CD8-positive, alpha-beta memory T cell (primary cell): ENCODE measurements at regions not wholly inside any gene's neighbourhood (a gene's known extent, or its start where the extent isn't known, plus 50 kb on each side); places are given as distances from the start of the nearest gene placed in this dataset.
"Not testable (repeated sequence)": the region's sequence is repeated elsewhere in the genome, so short reads cannot be mapped to it uniquely, and the experiment has no call there.

Experiments used
- CTCF ChIA-PET: fragments of 350-600 bp; sonication (Branson Sonifier 250); formaldehyde crosslinking; loops from one replicate; lab custom pipeline; 2021; ENCODE audit warnings: antibody characterized with exemption; lab: Charles Lee
- POLR2A ChIA-PET: fragments of 350-600 bp; sonication (Branson Sonifier 250); formaldehyde crosslinking; loops from one replicate; lab custom pipeline; 2021; ENCODE audit warnings: antibody characterized with exemption; lab: Charles Lee
- DNase-seq, 5 donors: peaks; one replicate each; pipeline versions ENCODE4 v3.0.0 to v3.0.0-alpha.2; 2020 to 2022; ENCODE audit warnings: mixed read lengths in 1 of 5
- H3K27ac ChIP-seq: one replicate; pipeline ENCODE4 v1.7.0; 2013; ENCODE audit warnings: low read depth, mild to moderate bottlenecking, low read length, moderate library complexity
- H3K27me3 ChIP-seq: 2 replicates; pipeline ENCODE4 v1.7.0; 2013; ENCODE audit warnings: low read length, mild to moderate bottlenecking; ENCODE audit not compliant: insufficient read depth, poor library complexity, severe bottlenecking
- H3K36me3 ChIP-seq: 2 replicates; pipeline ENCODE4 v1.7.0; 2013; ENCODE audit warnings: mild to moderate bottlenecking, low read length, moderate library complexity; ENCODE audit not compliant: insufficient read depth
- H3K4me1 ChIP-seq: 2 replicates; pipeline ENCODE4 v1.7.0; 2013; ENCODE audit warnings: mild to moderate bottlenecking, low read length, moderate library complexity; ENCODE audit not compliant: insufficient read depth
- H3K4me3 ChIP-seq: 2 replicates; pipeline ENCODE4 v1.7.0; 2013; ENCODE audit warnings: mild to moderate bottlenecking, low read length
- H3K9me3 ChIP-seq: 2 replicates; pipeline ENCODE4 v1.7.0; 2013; ENCODE audit warnings: mild to moderate bottlenecking, low read length
- H3K27ac Mint-ChIP-seq, 8 donors: one replicate each; pipeline ENCODE4 v1.8.0; 2020 to 2021; ENCODE audit warnings: mixed read lengths in 8 of 8, mild to moderate bottlenecking in 6 of 8, inconsistent platforms in 3 of 8, moderate library complexity in 3 of 8
- H3K27me3 Mint-ChIP-seq, 2 donors: one replicate each; pipeline ENCODE4 v1.8.0; 2020 to 2021; ENCODE audit warnings: mixed read lengths in 2 of 2, mild to moderate bottlenecking in 1 of 2, moderate library complexity in 1 of 2
- H3K36me3 Mint-ChIP-seq, 3 donors: one replicate each; pipeline ENCODE4 v1.8.0; 2020 to 2021; ENCODE audit warnings: mixed read lengths in 3 of 3, inconsistent platforms in 1 of 3, mild to moderate bottlenecking in 1 of 3
- H3K4me1 Mint-ChIP-seq, 3 donors: one replicate each; pipeline ENCODE4 v1.8.0; 2020 to 2021; ENCODE audit warnings: mixed read lengths in 3 of 3, inconsistent platforms in 1 of 3, mild to moderate bottlenecking in 1 of 3
- H3K4me3 Mint-ChIP-seq, 7 donors: one replicate each; pipeline ENCODE4 v1.8.0; 2020 to 2021; ENCODE audit warnings: mixed read lengths in 7 of 7, mild to moderate bottlenecking in 6 of 7, moderate library complexity in 4 of 7, inconsistent platforms in 2 of 7
- H3K9me3 Mint-ChIP-seq, 5 donors: one replicate each; pipeline ENCODE4 v1.8.0; 2020 to 2022; ENCODE audit warnings: mixed read lengths in 5 of 5, mild to moderate bottlenecking in 3 of 5, moderate library complexity in 2 of 5, inconsistent platforms in 1 of 5

GRCh38 chr5:115452083-115452482 is 92.5 kb downstream of the FEM1C start:
- no peaks in the 10 kb centered on the region for H3K4me1 Mint-ChIP-seq
- Histone ChIP-seq H3K36me3 (no peaks in the 10 kb centered on the region), H3K4me3 (no peak overlapping the region), H3K27ac (no peak overlapping the region), H3K9me3 (no peaks in the 10 kb centered on the region), H3K4me1 (no peaks in the 10 kb centered on the region), H3K27me3 (no peaks in the 10 kb centered on the region)
- peaks cover 0 to 3% (median 0%) of the 10 kb centered on the region in 5 donors for H3K9me3 Mint-ChIP-seq
- no peaks in the 10 kb centered on the region for H3K36me3 Mint-ChIP-seq
- ChIA-PET POLR2A (no interaction called here), CTCF (no interaction called here)
- peak overlapping the region in 1 of 8 donors; percentile 28 for H3K27ac Mint-ChIP-seq
- no peak for DNase-seq
- no peak overlapping the region for H3K4me3 Mint-ChIP-seq
- H3K27me3 Mint-ChIP-seq, result peaks cover 6 to 10% of the 10 kb centered on the region in 2 donors

- Mint-ChIP-seq H3K27ac (no peak overlapping the region), H3K4me3 (no peak overlapping the region)
- CTCF ChIA-PET, result no interaction called here
Measured at GRCh38 chr5:115450741-115451140, 93.8 kb downstream of the FEM1C start.

GRCh38 chr5:115448630-115449029 is 95.9 kb downstream of the FEM1C start:
- CTCF ChIA-PET, H3K9me3 ChIP-seq, H3K36me3 ChIP-seq, H3K4me1 Mint-ChIP-seq, DNase-seq, H3K36me3 Mint-ChIP-seq, H3K4me3 Mint-ChIP-seq, H3K27me3 ChIP-seq, H3K27ac ChIP-seq, H3K4me1 ChIP-seq, POLR2A ChIA-PET, H3K27me3 Mint-ChIP-seq, H3K27ac Mint-ChIP-seq, H3K4me3 ChIP-seq, H3K9me3 Mint-ChIP-seq: not testable (repeated sequence)

More at GRCh38 chr5:115450741-115451140, 93.8 kb downstream of the FEM1C start:
- no peaks in the 10 kb centered on the region for H3K36me3 ChIP-seq
- no peak overlapping the region for H3K27ac ChIP-seq
- Mint-ChIP-seq H3K9me3 (peaks cover 0 to 7% (median 2%) of the 10 kb centered on the region in 5 donors), H3K36me3 (no peaks in the 10 kb centered on the region), H3K4me1 (no peaks in the 10 kb centered on the region), H3K27me3 (peaks cover 0 to 6% of the 10 kb centered on the region in 2 donors)
- POLR2A ChIA-PET, result no interaction called here
- DNase-seq, result no peak
- no peaks in the 10 kb centered on the region for H3K4me1 ChIP-seq
- no peak overlapping the region for H3K4me3 ChIP-seq
- H3K27me3 ChIP-seq, result no peaks in the 10 kb centered on the region
- no peaks in the 10 kb centered on the region for H3K9me3 ChIP-seq

- CTCF ChIA-PET, result no interaction called here
- H3K9me3 ChIP-seq, result no peaks in the 10 kb centered on the region
- POLR2A ChIA-PET, result no interaction called here
- no peak overlapping the region for H3K4me3 ChIP-seq
- no peaks in the 10 kb centered on the region for H3K4me1 ChIP-seq
- H3K27me3 ChIP-seq, result no peaks in the 10 kb centered on the region
- no peak overlapping the region for H3K4me3 Mint-ChIP-seq
- DNase-seq, result no peak
- no peak overlapping the region for H3K27ac Mint-ChIP-seq
- no peak overlapping the region for H3K27ac ChIP-seq
- peaks cover 0 to 10% (median 0%) of the 10 kb centered on the region in 3 donors for H3K36me3 Mint-ChIP-seq
- peaks cover 19 to 36% (median 23%) of the 10 kb centered on the region in 5 donors for H3K9me3 Mint-ChIP-seq
- no peaks in the 10 kb centered on the region for H3K36me3 ChIP-seq
- H3K27me3 Mint-ChIP-seq, result peaks cover 28 to 40% of the 10 kb centered on the region in 2 donors
- no peaks in the 10 kb centered on the region for H3K4me1 Mint-ChIP-seq
Measured at GRCh38 chr5:115440782-115441451, 103.7 kb downstream of the FEM1C start.

- POLR2A ChIA-PET, result no interaction called here
- Mint-ChIP-seq H3K9me3 (peaks cover 19 to 36% (median 22%) of the 10 kb centered on the region in 5 donors), H3K4me3 (no peak overlapping the region), H3K27me3 (peaks cover 28 to 38% of the 10 kb centered on the region in 2 donors), H3K27ac (no peak overlapping the region), H3K36me3 (peaks cover 0 to 10% (median 0%) of the 10 kb centered on the region in 3 donors), H3K4me1 (no peaks in the 10 kb centered on the region)
- Histone ChIP-seq H3K27me3 (no peaks in the 10 kb centered on the region), H3K4me3 (no peak overlapping the region), H3K27ac (no peak overlapping the region), H3K9me3 (no peaks in the 10 kb centered on the region), H3K36me3 (no peaks in the 10 kb centered on the region), H3K4me1 (no peaks in the 10 kb centered on the region)
- no peak for DNase-seq
- CTCF ChIA-PET, result no interaction called here
Measured at GRCh38 chr5:115439639-115440038, 104.9 kb downstream of the FEM1C start.

- CTCF ChIA-PET, result no interaction called here
- peaks cover 0 to 10% (median 0%) of the 10 kb centered on the region in 3 donors for H3K36me3 Mint-ChIP-seq
- H3K4me1 Mint-ChIP-seq, result no peaks in the 10 kb centered on the region
- peaks cover 19 to 36% (median 22%) of the 10 kb centered on the region in 5 donors for H3K9me3 Mint-ChIP-seq
- H3K36me3 ChIP-seq, result no peaks in the 10 kb centered on the region
- peaks cover 26 to 36% of the 10 kb centered on the region in 2 donors for H3K27me3 Mint-ChIP-seq
- H3K27ac ChIP-seq, result no peak overlapping the region
- H3K9me3 ChIP-seq, result no peaks in the 10 kb centered on the region
- POLR2A ChIA-PET, result no interaction called here
- H3K27me3 ChIP-seq, result no peaks in the 10 kb centered on the region
- H3K4me3 ChIP-seq, result no peak overlapping the region
- no peaks in the 10 kb centered on the region for H3K4me1 ChIP-seq
- H3K27ac Mint-ChIP-seq, result no peak overlapping the region
- no peak overlapping the region for H3K4me3 Mint-ChIP-seq
- no peak for DNase-seq
Measured at GRCh38 chr5:115439042-115439441, 105.5 kb downstream of the FEM1C start.

- no peaks in the 10 kb centered on the region for H3K27me3 ChIP-seq
- Mint-ChIP-seq H3K4me1 (no peaks in the 10 kb centered on the region), H3K4me3 (no peak overlapping the region), H3K9me3 (peaks cover 13 to 30% (median 16%) of the 10 kb centered on the region in 5 donors), H3K36me3 (peaks cover 0 to 5% (median 0%) of the 10 kb centered on the region in 3 donors), H3K27me3 (peaks cover 8 to 21% of the 10 kb centered on the region in 2 donors), H3K27ac (no peak overlapping the region)
- no peak overlapping the region for H3K27ac ChIP-seq
- H3K4me1 ChIP-seq, result no peaks in the 10 kb centered on the region
- no peak overlapping the region for H3K4me3 ChIP-seq
- POLR2A ChIA-PET, result no interaction called here
- H3K36me3 ChIP-seq, result no peaks in the 10 kb centered on the region
- H3K9me3 ChIP-seq, result no peaks in the 10 kb centered on the region
- DNase-seq, result no peak
- CTCF ChIA-PET, result interaction anchor here (1.8 kb wide), 1 partner anchor 10 kb away, joined by 3 read pairs; no protein-coding TSS in a partner anchor
Measured at GRCh38 chr5:115435778-115436712, 108.5 kb downstream of the FEM1C start.
